Testis (tissue), 2 donors: ENCODE measurements at regions not wholly inside any gene's neighbourhood (a gene's known extent, or its start where the extent isn't known, plus 50 kb on each side); places are given as distances from the start of the nearest gene placed in this dataset.
"Not testable (repeated sequence)": the region's sequence is repeated elsewhere in the genome, so short reads cannot be mapped to it uniquely, and the experiment has no call there.

Experiments
- DNase-seq: peaks from one replicate; pipeline ENCODE4 v3.0.0-alpha.2; 2019
- H3K27ac ChIP-seq, 2 donors: fragments of 200-600 bp; sonication (generic); one replicate each; pipeline ENCODE4 v1.5.1; 2019
- H3K27me3 ChIP-seq: fragments of 200-600 bp; sonication (generic); one replicate; pipeline ENCODE4 v1.5.1; 2019
- H3K36me3 ChIP-seq: fragments of 200-600 bp; sonication (generic); one replicate; pipeline ENCODE4 v1.5.1; 2017; ENCODE audit warnings: low read depth; ENCODE audit errors: missing control alignments
- H3K4me1 ChIP-seq: fragments of 200-600 bp; sonication (generic); one replicate; pipeline ENCODE4 v1.5.1; 2019
- H3K4me3 ChIP-seq, 2 donors: fragments of 200-600 bp; sonication (generic); one replicate each; pipeline ENCODE4 v1.5.1; 2017 to 2019
- H3K9me3 ChIP-seq: fragments of 200-600 bp; sonication (generic); one replicate; pipeline ENCODE4 v1.5.1; 2017
- CTCF ChIP-seq, 3 experiments: fragments of 450-650 bp in 2 of 3; fragments of 200-600 bp in 1 of 3; sonication (generic) in 1 of 3; IDR thresholded peaks; one replicate each; pipeline ENCODE4 v1.5.1; 2016 to 2019; ENCODE audit warnings: antibody characterized with exemption in 3 of 3, mild to moderate bottlenecking in 2 of 3, moderate library complexity in 1 of 3
- POLR2A ChIP-seq: fragments of 450-650 bp; IDR thresholded peaks from one replicate; pipeline ENCODE4 v1.6.1; 2017; ENCODE audit warnings: antibody characterized with exemption, mild to moderate bottlenecking, moderate library complexity
- WGBS, 2 donors: methylation state at CpG; one replicate each; pipeline ENCODE4 v1.1.5; 2018; 5-methylcytosine and 5-hydroxymethylcytosine counted together
- intact Hi-C: fragments of 100-400 bp; cut with DNase I; formaldehyde crosslinking; loops from one replicate; pipeline ENCODE4 v1.15.1; 2023; ENCODE audit warnings: low total_unique reads

- no peak for DNase-seq
- no peaks in the 10 kb centered on the region for H3K27me3 ChIP-seq
- no peak for TF ChIP-seq POLR2A
- TF ChIP-seq CTCF (IDR thresholded peaks at IDR 0.05), result no peak
- H3K27ac ChIP-seq, result no peak overlapping the region
- H3K4me3 ChIP-seq, result no peak overlapping the region
- intact Hi-C loops, result no loop called here
- H3K36me3 ChIP-seq, result no peaks in the 10 kb centered on the region
- WGBS, 2 donors, result 88 to 93% methylated on average over 13 to 14 of the region's 14 CpGs
- H3K9me3 ChIP-seq, result no peaks in the 10 kb centered on the region
- no peaks in the 10 kb centered on the region for H3K4me1 ChIP-seq
Observed at GRCh38 chr4:153095448-153096204, 108.6 kb upstream of the TRIM2 start.

- Histone ChIP-seq H3K9me3 (no peaks in the 10 kb centered on the region), H3K4me1 (no peaks in the 10 kb centered on the region), H3K4me3 (no peak overlapping the region), H3K27ac (no peak overlapping the region), H3K36me3 (no peaks in the 10 kb centered on the region), H3K27me3 (no peaks in the 10 kb centered on the region)
- intact Hi-C loops, result no loop called here
- TF ChIP-seq POLR2A (no peak), CTCF (IDR thresholded peaks at IDR 0.05) (no peak)
- no peak for DNase-seq
- 88 to 90% methylated on average over 3 of the region's 3 CpGs for WGBS, 2 donors
Observed at GRCh38 chr4:153096344-153096743, 107.9 kb upstream of the TRIM2 start.

GRCh38 chr4:153098427-153098826 is 105.8 kb upstream of the TRIM2 start:
- no peak for TF ChIP-seq POLR2A
- no peak for TF ChIP-seq CTCF (IDR thresholded peaks at IDR 0.05)
- 56 to 60% methylated on average over 3 of the region's 3 CpGs for WGBS, 2 donors
- Histone ChIP-seq H3K27me3 (no peaks in the 10 kb centered on the region), H3K4me3 (no peak overlapping the region), H3K36me3 (no peaks in the 10 kb centered on the region), H3K9me3 (no peaks in the 10 kb centered on the region), H3K4me1 (no peaks in the 10 kb centered on the region), H3K27ac (no peak overlapping the region)
- DNase-seq, result no peak
- intact Hi-C loops, result no loop called here

GRCh38 chr4:153099391-153100140 is 104.7 kb upstream of the TRIM2 start:
- intact Hi-C loops, result no loop called here

GRCh38 chr4:153106736-153107135 is 97.5 kb upstream of the TRIM2 start:
- H3K4me3 ChIP-seq, DNase-seq, intact Hi-C loops, H3K36me3 ChIP-seq, H3K27ac ChIP-seq, H3K4me1 ChIP-seq, H3K9me3 ChIP-seq, H3K27me3 ChIP-seq: not testable (repeated sequence)
- 87 to 89% methylated on average over 1 to 2 of the region's 2 CpGs for WGBS, 2 donors

More at GRCh38 chr4:153099391-153100140, 104.7 kb upstream of the TRIM2 start:
- Histone ChIP-seq H3K27ac (no peak overlapping the region), H3K36me3 (no peaks in the 10 kb centered on the region), H3K27me3 (no peaks in the 10 kb centered on the region), H3K4me1 (no peaks in the 10 kb centered on the region), H3K9me3 (no peaks in the 10 kb centered on the region), H3K4me3 (no peak overlapping the region)
- 91 to 100% methylated on average over 1 to 3 of the region's 3 CpGs for WGBS, 2 donors
- DNase-seq, result no peak
- no peak for TF ChIP-seq CTCF (IDR thresholded peaks at IDR 0.05)
- no peak for TF ChIP-seq POLR2A
